ENCODE measurements at regions not wholly inside any gene's neighbourhood (a gene's known extent, or its start where the extent isn't known, plus 50 kb on each side); places are given as distances from the start of the nearest gene placed in this dataset.

- no peak for TF ChIP-seq CTCF (conservative IDR thresholded peaks at IDR 0.05)
Observed at GRCh38 chr2:34670482-34670881, 1071.4 kb upstream of the FAM98A start.

GRCh38 chr2:34666821-34667220 lies 1067.7 kb upstream of the FAM98A start:
- H3K27ac ChIP-seq = no peak overlapping the region

More at GRCh38 chr2:34670482-34670881, 1071.4 kb upstream of the FAM98A start:
- H3K27ac ChIP-seq = no peak overlapping the region

GRCh38 chr2:34664266-34664665 lies 1065.2 kb upstream of the FAM98A start:
- TF ChIP-seq CTCF (conservative IDR thresholded peaks at IDR 0.05) = no peak
- no peak overlapping the region for H3K27ac ChIP-seq

More at GRCh38 chr2:34666821-34667220, 1067.7 kb upstream of the FAM98A start:
- no peak for TF ChIP-seq CTCF (conservative IDR thresholded peaks at IDR 0.05)

- TF ChIP-seq CTCF (conservative IDR thresholded peaks at IDR 0.05) = no peak
- no peak overlapping the region for H3K27ac ChIP-seq
Observed at GRCh38 chr2:34663314-34663713, 1064.2 kb upstream of the FAM98A start.

GRCh38 chr2:34660741-34661140 lies 1061.6 kb upstream of the FAM98A start:
- no peak overlapping the region for H3K27ac ChIP-seq
- no peak for TF ChIP-seq CTCF (conservative IDR thresholded peaks at IDR 0.05)

- H3K27ac ChIP-seq = no peak overlapping the region
Observed at GRCh38 chr2:34656632-34657031, 1057.5 kb upstream of the FAM98A start.

GRCh38 chr2:34652636-34653035 lies 1053.5 kb upstream of the FAM98A start:
- TF ChIP-seq CTCF (conservative IDR thresholded peaks at IDR 0.05) = no peak
- H3K27ac ChIP-seq = no peak overlapping the region

More at GRCh38 chr2:34656632-34657031, 1057.5 kb upstream of the FAM98A start:
- no peak for TF ChIP-seq CTCF (conservative IDR thresholded peaks at IDR 0.05)

Measured in VCaP (cell line).